Epithelial cell of esophagus (primary cell): ENCODE measurements at regions not wholly inside any gene's neighbourhood (a gene's known extent, or its start where the extent isn't known, plus 50 kb on each side); places are given as distances from the start of the nearest gene placed in this dataset.

ENCODE experiments used
- DNase-seq: peaks from one replicate; pipeline ENCODE4 v3.0.0; 2010; ENCODE audit warnings: low read depth
- H3K4me3 ChIP-seq: 2 replicates; pipeline ENCODE4 v1.5.1; 2011; ENCODE audit warnings: mild to moderate bottlenecking, low read length, control low read depth
- CTCF ChIP-seq: IDR thresholded peaks from 2 replicates; pipeline ENCODE4 v1.5.1; 2011; ENCODE audit warnings: low read depth, mild to moderate bottlenecking, low read length, control low read depth, inconsistent platforms; ENCODE audit not compliant: insufficient read depth; ENCODE audit errors: missing control alignments

- DNase-seq, result no peak
- H3K4me3 ChIP-seq, result no peak overlapping the region
- TF ChIP-seq CTCF, result no peak
These were observed 438.0 kb upstream of the ZFHX3 start for GRCh38 chr16:73485880-73486279.

- TF ChIP-seq CTCF, result no peak
- H3K4me3 ChIP-seq, result no peak overlapping the region
- DNase-seq, result no peak
These were observed 436.2 kb upstream of the ZFHX3 start for GRCh38 chr16:73483934-73484711.

DNA sequence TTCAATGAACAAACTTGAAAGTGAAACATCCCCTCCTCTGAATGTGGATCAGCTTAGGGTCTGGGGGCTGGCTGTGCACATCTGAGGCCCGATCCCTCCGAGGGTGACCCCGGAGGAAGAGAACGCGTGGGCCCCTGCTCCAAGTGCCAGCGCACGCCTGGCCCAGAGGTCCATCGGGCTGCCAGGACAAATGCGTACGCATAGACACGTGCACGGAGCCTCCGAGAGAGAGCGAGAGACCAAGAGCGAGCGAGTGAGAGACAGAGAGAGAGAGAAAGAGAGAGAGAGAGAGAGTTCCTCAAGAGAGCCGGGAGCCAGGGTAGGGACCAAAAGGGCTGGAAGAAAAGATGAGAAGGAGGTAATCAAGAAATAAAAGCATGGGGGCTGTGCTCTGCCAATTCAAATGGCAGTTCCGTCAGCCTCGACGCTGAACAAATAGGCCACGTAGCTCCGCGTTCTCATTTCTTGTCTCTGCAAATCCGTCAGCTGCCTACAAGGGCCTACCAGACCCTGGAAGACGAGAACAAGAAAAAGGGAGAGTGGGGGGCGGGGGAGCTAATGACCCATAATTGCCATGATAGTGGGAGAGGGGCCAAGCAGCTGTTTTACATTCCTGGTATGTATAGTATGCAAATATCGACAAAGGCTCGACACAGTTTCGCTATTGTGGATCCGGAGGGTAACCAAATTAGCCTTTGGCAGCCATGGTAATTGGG, 435.3 kb upstream of the ZFHX3 start:
- no peak overlapping the region for H3K4me3 ChIP-seq
- no peak for TF ChIP-seq CTCF
- DNase-seq, result no peak

- no peak for TF ChIP-seq CTCF
- no peak overlapping the region for H3K4me3 ChIP-seq
- DNase-seq, result no peak
These were observed 434.4 kb upstream of the ZFHX3 start for GRCh38 chr16:73482310-73482709.

DNA sequence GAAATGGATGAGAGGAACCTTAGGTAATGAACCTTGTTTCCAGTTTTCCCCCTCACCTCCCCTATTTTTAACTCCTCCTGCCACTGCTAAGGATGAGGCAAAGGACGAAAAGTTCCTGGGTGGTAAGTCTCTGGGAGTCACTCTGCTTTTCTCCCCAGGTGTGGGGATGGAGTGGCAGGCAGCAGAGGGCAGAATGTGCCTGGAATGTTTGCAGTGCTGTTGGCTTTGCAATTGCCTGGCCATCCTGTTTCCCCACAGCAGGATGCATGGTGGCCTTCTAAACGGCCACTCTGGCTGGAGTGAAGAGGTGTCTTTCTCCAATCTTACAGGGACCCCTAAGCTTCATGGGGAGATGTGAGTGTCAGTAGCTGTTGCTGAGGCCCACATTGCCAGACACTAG, 432.5 kb upstream of the ZFHX3 start:
- no peak overlapping the region for H3K4me3 ChIP-seq
- no peak for DNase-seq
- no peak for TF ChIP-seq CTCF

DNA sequence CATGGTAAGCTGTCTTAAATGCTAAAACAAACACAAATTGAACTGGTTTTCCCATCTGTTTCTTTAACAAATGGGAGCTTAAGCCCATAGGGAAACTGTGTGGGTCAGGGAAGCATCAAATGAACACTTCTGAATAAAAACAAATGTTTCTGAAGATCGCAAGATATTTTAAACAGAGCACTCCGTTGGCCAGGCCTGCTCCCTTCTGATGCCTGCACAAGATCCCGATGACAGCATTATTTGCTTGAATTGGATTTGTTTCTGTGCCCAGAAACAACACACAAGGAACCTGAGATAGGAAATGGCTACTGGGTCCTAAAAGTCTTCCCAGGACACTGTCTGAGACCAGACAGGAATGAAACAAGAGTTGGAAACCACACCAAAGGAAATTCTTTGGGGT, 425.8 kb upstream of the ZFHX3 start:
- TF ChIP-seq CTCF, result no peak
- no peak for DNase-seq
- H3K4me3 ChIP-seq, result no peak overlapping the region
